ENCODE measurements at regions not wholly inside any gene's neighbourhood (a gene's known extent, or its start where the extent isn't known, plus 50 kb on each side); places are given as distances from the start of the nearest gene placed in this dataset.

GRCh38 chr7:25779002-25779546 is 372.9 kb upstream of the NFE2L3 start:
- no peaks in the 10 kb centered on the region for H3K4me1 Mint-ChIP-seq
- no peaks in the 10 kb centered on the region for H3K9me3 Mint-ChIP-seq
- TF ChIP-seq CTCF (IDR thresholded peaks at IDR 0.05): no peak
- H3K27me3 Mint-ChIP-seq: peaks cover 9% of the 10 kb centered on the region
- no peak overlapping the region for H3K27ac Mint-ChIP-seq
- ATAC-seq (ENCODE audit: low read depth): no peak
- H3K36me3 Mint-ChIP-seq (ENCODE audit: low read depth): no peaks in the 10 kb centered on the region
- intact Hi-C loops (cut with micrococcal nuclease): no loop called here
- DNase-seq: no peak
- no peak overlapping the region for H3K4me3 Mint-ChIP-seq
- POLR2A ChIA-PET: no interaction called here
- CTCF ChIA-PET: no interaction called here

GRCh38 chr7:25780904-25781303 is 371.1 kb upstream of the NFE2L3 start:
- DNase-seq (no peak), ATAC-seq (ENCODE audit: low read depth) (no peak)
- no peaks in the 10 kb centered on the region for H3K4me1 Mint-ChIP-seq
- H3K27ac Mint-ChIP-seq: no peak overlapping the region
- H3K9me3 Mint-ChIP-seq: no peaks in the 10 kb centered on the region
- CTCF ChIA-PET: no interaction called here
- no peak for TF ChIP-seq CTCF (IDR thresholded peaks at IDR 0.05)
- H3K36me3 Mint-ChIP-seq (ENCODE audit: low read depth): no peaks in the 10 kb centered on the region
- POLR2A ChIA-PET: no interaction called here
- intact Hi-C loops (cut with micrococcal nuclease): no loop called here
- H3K27me3 Mint-ChIP-seq: peaks cover 14% of the 10 kb centered on the region
- no peak overlapping the region for H3K4me3 Mint-ChIP-seq

GRCh38 chr7:25781704-25782103 is 370.3 kb upstream of the NFE2L3 start:
- ChIA-PET CTCF (no interaction called here), POLR2A (no interaction called here)
- no peak for TF ChIP-seq CTCF (IDR thresholded peaks at IDR 0.05)
- Mint-ChIP-seq H3K4me3 (no peak overlapping the region), H3K27me3 (peaks cover 14% of the 10 kb centered on the region), H3K27ac (no peak overlapping the region), H3K36me3 (ENCODE audit: low read depth) (no peaks in the 10 kb centered on the region), H3K4me1 (no peaks in the 10 kb centered on the region), H3K9me3 (no peaks in the 10 kb centered on the region)
- no peak for DNase-seq
- ATAC-seq (ENCODE audit: low read depth): no peak
- intact Hi-C loops (cut with micrococcal nuclease): no loop called here

GRCh38 chr7:25786936-25787335 is 365.1 kb upstream of the NFE2L3 start:
- no peak for TF ChIP-seq CTCF (IDR thresholded peaks at IDR 0.05)
- H3K4me1 Mint-ChIP-seq: no peaks in the 10 kb centered on the region
- H3K4me3 Mint-ChIP-seq: no peak overlapping the region
- ATAC-seq (ENCODE audit: low read depth): no peak
- no peak for DNase-seq
- H3K36me3 Mint-ChIP-seq (ENCODE audit: low read depth): no peaks in the 10 kb centered on the region
- H3K27ac Mint-ChIP-seq: no peak overlapping the region
- ChIA-PET POLR2A (no interaction called here), CTCF (no interaction called here)
- peaks cover 15% of the 10 kb centered on the region for H3K27me3 Mint-ChIP-seq
- intact Hi-C loops (cut with micrococcal nuclease): no loop called here
- H3K9me3 Mint-ChIP-seq: no peaks in the 10 kb centered on the region

GRCh38 chr7:25787336-25787735 is 364.7 kb upstream of the NFE2L3 start:
- no peak for TF ChIP-seq CTCF (IDR thresholded peaks at IDR 0.05)
- no peak for DNase-seq
- ATAC-seq (ENCODE audit: low read depth): no peak
- Mint-ChIP-seq H3K27me3 (peaks cover 16% of the 10 kb centered on the region), H3K4me1 (no peaks in the 10 kb centered on the region), H3K9me3 (no peaks in the 10 kb centered on the region), H3K36me3 (ENCODE audit: low read depth) (no peaks in the 10 kb centered on the region), H3K4me3 (no peak overlapping the region), H3K27ac (no peak overlapping the region)
- CTCF ChIA-PET: no interaction called here
- intact Hi-C loops (cut with micrococcal nuclease): no loop called here
- POLR2A ChIA-PET: no interaction called here
